Endothelial cell (in vitro differentiated cells): ENCODE measurements at regions not wholly inside any gene's neighbourhood (a gene's known extent, or its start where the extent isn't known, plus 50 kb on each side); places are given as distances from the start of the nearest gene placed in this dataset.
"Not testable (repeated sequence)": the region's sequence is repeated elsewhere in the genome, so short reads cannot be mapped to it uniquely, and the experiment has no call there.

ENCODE experiments used
- DNase-seq: peaks from one replicate; pipeline ENCODE4 v3.0.0; 2021; ENCODE audit warnings: low spot score
- H3K27ac Mint-ChIP-seq: one replicate; pipeline ENCODE4 v1.8.0; 2021; ENCODE audit warnings: mixed read lengths, inconsistent platforms; ENCODE audit not compliant: unreplicated experiment
- H3K27me3 Mint-ChIP-seq: one replicate; pipeline ENCODE4 v1.8.0; 2021; ENCODE audit warnings: mild to moderate bottlenecking, moderate library complexity, mixed read lengths, inconsistent platforms; ENCODE audit not compliant: unreplicated experiment
- H3K36me3 Mint-ChIP-seq: one replicate; pipeline ENCODE4 v1.8.0; 2021; ENCODE audit warnings: mild to moderate bottlenecking, low read depth, mixed read lengths, inconsistent platforms; ENCODE audit not compliant: unreplicated experiment
- H3K4me1 Mint-ChIP-seq: one replicate; pipeline ENCODE4 v1.8.0; 2021; ENCODE audit warnings: mild to moderate bottlenecking, mixed read lengths, inconsistent platforms; ENCODE audit not compliant: unreplicated experiment
- H3K4me3 Mint-ChIP-seq: one replicate; pipeline ENCODE4 v1.8.0; 2021; ENCODE audit warnings: mild to moderate bottlenecking, mixed read lengths, inconsistent platforms; ENCODE audit not compliant: unreplicated experiment
- H3K9me3 Mint-ChIP-seq: one replicate; pipeline ENCODE4 v1.8.0; 2021; ENCODE audit warnings: mixed read lengths, inconsistent platforms; ENCODE audit not compliant: unreplicated experiment
- TF ChIP-seq, protein P1 (sequence below): fragments of 200-600 bp; sonication (generic); IDR thresholded peaks from one replicate; pipeline ENCODE4 v1.5.0; 2021; ENCODE audit warnings: antibody characterized with exemption; ENCODE audit not compliant: unreplicated experiment

DNA sequence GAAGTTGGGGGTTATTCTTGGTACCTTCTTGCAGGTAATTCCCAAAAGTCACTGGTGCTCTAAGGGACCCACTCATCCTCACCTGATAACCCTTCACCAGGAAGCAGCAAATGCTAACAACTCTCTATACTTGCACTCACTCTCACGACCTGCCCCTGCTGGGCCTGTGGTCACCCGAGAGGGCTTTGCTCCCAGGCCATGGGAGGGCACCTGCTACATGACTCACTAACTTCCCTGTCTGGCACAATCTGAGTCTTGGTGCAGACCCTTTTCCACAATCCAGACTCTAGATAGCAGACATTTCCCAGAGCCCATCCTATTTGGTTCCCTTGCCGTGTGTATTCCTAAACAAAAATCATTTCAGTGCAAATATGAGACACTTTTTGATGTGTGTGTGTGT lies 403.8 kb upstream of the FAT1 start:
- Mint-ChIP-seq H3K27ac (no peak overlapping the region), H3K4me1 (peaks cover 3% of the 10 kb centered on the region), H3K4me3 (no peak overlapping the region), H3K36me3 (no peaks in the 10 kb centered on the region), H3K27me3 (no peaks in the 10 kb centered on the region), H3K9me3 (no peaks in the 10 kb centered on the region)
- TF ChIP-seq, protein P1, sequence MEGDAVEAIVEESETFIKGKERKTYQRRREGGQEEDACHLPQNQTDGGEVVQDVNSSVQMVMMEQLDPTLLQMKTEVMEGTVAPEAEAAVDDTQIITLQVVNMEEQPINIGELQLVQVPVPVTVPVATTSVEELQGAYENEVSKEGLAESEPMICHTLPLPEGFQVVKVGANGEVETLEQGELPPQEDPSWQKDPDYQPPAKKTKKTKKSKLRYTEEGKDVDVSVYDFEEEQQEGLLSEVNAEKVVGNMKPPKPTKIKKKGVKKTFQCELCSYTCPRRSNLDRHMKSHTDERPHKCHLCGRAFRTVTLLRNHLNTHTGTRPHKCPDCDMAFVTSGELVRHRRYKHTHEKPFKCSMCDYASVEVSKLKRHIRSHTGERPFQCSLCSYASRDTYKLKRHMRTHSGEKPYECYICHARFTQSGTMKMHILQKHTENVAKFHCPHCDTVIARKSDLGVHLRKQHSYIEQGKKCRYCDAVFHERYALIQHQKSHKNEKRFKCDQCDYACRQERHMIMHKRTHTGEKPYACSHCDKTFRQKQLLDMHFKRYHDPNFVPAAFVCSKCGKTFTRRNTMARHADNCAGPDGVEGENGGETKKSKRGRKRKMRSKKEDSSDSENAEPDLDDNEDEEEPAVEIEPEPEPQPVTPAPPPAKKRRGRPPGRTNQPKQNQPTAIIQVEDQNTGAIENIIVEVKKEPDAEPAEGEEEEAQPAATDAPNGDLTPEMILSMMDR: no peak
- DNase-seq: no peak

DNA sequence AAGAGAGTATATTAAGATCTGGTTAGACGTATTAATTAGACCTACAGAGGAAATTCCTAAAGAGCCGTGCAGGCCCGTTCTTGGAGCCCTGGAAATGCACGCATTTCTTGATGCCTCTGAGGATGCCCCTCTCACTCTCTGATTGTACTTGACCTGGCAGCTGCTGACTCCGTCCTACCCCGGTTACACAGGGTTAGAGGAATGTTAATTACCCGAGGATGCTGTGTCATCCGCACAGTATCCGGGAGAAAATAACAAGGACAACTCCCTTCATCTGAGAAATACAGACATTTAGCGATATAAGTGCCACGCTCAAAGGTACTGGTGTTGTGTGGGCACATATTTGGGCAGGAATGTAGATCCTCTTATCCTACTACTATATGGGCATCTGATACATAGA lies 404.6 kb upstream of the FAT1 start:
- peaks cover 3% of the 10 kb centered on the region for H3K4me1 Mint-ChIP-seq
- no peaks in the 10 kb centered on the region for H3K9me3 Mint-ChIP-seq
- no peaks in the 10 kb centered on the region for H3K36me3 Mint-ChIP-seq
- H3K27me3 Mint-ChIP-seq: no peaks in the 10 kb centered on the region
- TF ChIP-seq, protein P1: no peak
- H3K27ac Mint-ChIP-seq: no peak overlapping the region
- no peak for DNase-seq
- H3K4me3 Mint-ChIP-seq: no peak overlapping the region

DNA sequence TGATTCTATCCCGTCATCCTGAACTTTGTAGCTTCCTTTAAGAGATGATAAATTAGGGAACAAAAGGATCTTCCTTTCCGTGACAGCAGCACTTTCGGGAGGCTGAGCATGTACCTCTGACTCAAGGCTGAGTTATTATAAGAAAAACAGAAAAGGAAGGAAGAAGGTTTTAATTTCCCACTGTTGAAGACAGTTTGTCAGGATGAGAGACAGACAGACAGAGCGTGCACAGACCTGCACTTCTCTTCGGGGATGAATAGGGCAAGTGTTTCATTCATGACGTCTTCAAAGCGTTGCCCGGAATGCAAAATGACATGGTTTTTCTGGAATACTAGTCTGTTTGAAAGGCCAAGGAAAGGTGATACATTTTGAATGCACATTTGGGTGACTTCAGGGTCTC lies 405.3 kb upstream of the FAT1 start:
- TF ChIP-seq, protein P1: no peak
- Mint-ChIP-seq H3K4me1 (no peaks in the 10 kb centered on the region), H3K36me3 (no peaks in the 10 kb centered on the region), H3K4me3 (no peak overlapping the region), H3K9me3 (no peaks in the 10 kb centered on the region), H3K27me3 (no peaks in the 10 kb centered on the region), H3K27ac (no peak overlapping the region)
- DNase-seq: no peak

DNA sequence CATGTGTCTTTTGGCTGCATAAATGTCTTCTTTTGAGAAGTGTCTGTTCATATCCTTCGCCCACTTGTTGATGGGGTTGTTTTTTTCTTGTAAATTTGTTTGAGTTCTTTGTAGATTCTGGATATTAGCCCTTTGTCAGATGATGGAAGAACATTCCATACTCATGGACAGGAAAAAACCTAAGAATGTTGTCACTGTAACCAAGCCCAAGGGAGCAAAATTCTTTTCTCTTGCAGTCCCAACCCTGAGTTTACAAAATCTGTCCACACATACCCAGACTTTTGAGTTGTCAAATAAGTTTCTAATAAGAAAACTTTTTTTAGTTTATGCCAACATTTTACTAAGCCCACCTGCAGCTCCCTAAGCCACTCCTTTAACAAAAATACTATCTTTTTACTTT lies 408.2 kb upstream of the FAT1 start:
- H3K4me3 Mint-ChIP-seq, H3K36me3 Mint-ChIP-seq, H3K27me3 Mint-ChIP-seq, H3K4me1 Mint-ChIP-seq, H3K9me3 Mint-ChIP-seq, H3K27ac Mint-ChIP-seq, DNase-seq: not testable (repeated sequence)

DNA sequence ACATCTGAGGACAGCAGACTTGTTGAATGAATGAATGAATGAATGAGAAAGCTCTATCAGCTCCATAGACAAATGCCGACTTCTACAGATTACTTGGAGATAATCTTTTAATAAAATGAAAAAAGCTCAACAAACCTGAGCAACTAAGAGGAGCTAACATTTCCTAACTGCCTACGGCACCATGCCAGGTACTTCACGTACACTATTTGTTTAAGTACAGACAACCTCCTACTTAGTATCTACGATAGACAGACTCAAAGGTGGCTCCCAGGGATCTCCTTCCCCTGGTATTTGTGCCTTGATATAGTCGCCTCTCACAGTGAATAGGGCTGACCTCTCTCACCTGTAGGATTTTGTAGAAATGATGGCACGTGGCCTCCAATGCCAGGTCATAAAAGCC lies 412.2 kb upstream of the FAT1 start:
- no peak for DNase-seq
- H3K9me3 Mint-ChIP-seq: no peaks in the 10 kb centered on the region
- H3K4me1 Mint-ChIP-seq: no peaks in the 10 kb centered on the region
- no peaks in the 10 kb centered on the region for H3K27me3 Mint-ChIP-seq
- no peaks in the 10 kb centered on the region for H3K36me3 Mint-ChIP-seq
- TF ChIP-seq, protein P1: no peak
- H3K27ac Mint-ChIP-seq: no peak overlapping the region
- no peak overlapping the region for H3K4me3 Mint-ChIP-seq

DNA sequence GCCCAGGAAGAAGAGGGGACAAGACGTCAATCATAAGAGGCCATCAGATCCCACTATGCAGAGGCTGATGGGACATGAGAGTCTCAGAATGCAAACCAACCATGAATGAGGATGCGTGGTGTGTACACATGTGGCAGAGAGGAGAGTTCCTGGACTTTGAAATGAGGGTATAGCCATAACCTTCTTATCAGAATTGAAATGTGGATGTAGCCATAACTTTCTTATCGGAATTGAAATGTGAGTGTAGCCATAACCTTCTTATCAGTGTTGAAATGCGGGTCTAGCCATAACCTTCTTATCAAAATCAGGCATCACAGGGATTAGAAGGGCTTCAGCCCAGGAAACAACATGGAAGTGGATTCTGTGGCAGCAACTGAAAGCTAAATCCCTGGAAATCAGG lies 415.5 kb upstream of the FAT1 start:
- Mint-ChIP-seq H3K9me3 (no peaks in the 10 kb centered on the region), H3K27me3 (no peaks in the 10 kb centered on the region), H3K27ac (no peak overlapping the region), H3K4me3 (no peak overlapping the region), H3K36me3 (no peaks in the 10 kb centered on the region), H3K4me1 (no peaks in the 10 kb centered on the region)
- TF ChIP-seq, protein P1: no peak
- DNase-seq: no peak
